Mesenchymal stem cell (in vitro differentiated cells and primary cell): ENCODE measurements at regions not wholly inside any gene's neighbourhood (a gene's known extent, or its start where the extent isn't known, plus 50 kb on each side); places are given as distances from the start of the nearest gene placed in this dataset.

Experiments used
- DNase-seq: peaks from one replicate; pipeline ENCODE4 v3.0.0-alpha.2; 2013
- H2AFZ ChIP-seq: one replicate; pipeline ENCODE4 v1.6.1; 2013; ENCODE audit warnings: low read depth, mild to moderate bottlenecking, control low read depth, inconsistent platforms, low read length, moderate library complexity
- H2AK5ac ChIP-seq: 2 replicates; pipeline ENCODE4 v1.6.1; 2013; ENCODE audit warnings: low read length, moderate library complexity, mild to moderate bottlenecking, inconsistent platforms; ENCODE audit not compliant: severe bottlenecking
- H2BK120ac ChIP-seq: one replicate; pipeline ENCODE4 v1.6.1; 2013; ENCODE audit warnings: low read depth, mild to moderate bottlenecking, inconsistent platforms, low read length, moderate library complexity
- H2BK12ac ChIP-seq, 2 experiments: one replicate each; pipeline ENCODE4 v1.6.1; 2013; ENCODE audit warnings: inconsistent platforms in 2 of 2, low read length in 2 of 2, mild to moderate bottlenecking in 2 of 2, moderate library complexity in 2 of 2, control low read depth in 1 of 2
- H2BK15ac ChIP-seq: one replicate; pipeline ENCODE4 v1.6.1; 2013; ENCODE audit warnings: mild to moderate bottlenecking, low read depth, inconsistent platforms; ENCODE audit not compliant: poor library complexity, severe bottlenecking
- H2BK5ac ChIP-seq: 2 replicates; pipeline ENCODE4 v1.6.1; 2013; ENCODE audit warnings: low read depth, mild to moderate bottlenecking, low read length, control low read depth, inconsistent platforms; ENCODE audit not compliant: poor library complexity, severe bottlenecking
- H3K14ac ChIP-seq, 2 experiments: one replicate each; pipeline ENCODE4 v1.6.1; 2013; ENCODE audit warnings: inconsistent platforms in 2 of 2, low read length in 2 of 2, control low read depth in 1 of 2, mild to moderate bottlenecking in 1 of 2, moderate library complexity in 1 of 2
- H3K18ac ChIP-seq, 2 experiments: one replicate each; pipeline ENCODE4 v1.6.1; 2013; ENCODE audit warnings: inconsistent platforms in 2 of 2, low read length in 2 of 2, control low read depth in 1 of 2, low read depth in 1 of 2, mild to moderate bottlenecking in 1 of 2
- H3K23ac ChIP-seq, 2 experiments: one replicate each; pipeline ENCODE4 v1.6.1; 2013; ENCODE audit warnings: inconsistent platforms in 2 of 2, low read length in 2 of 2, mild to moderate bottlenecking in 2 of 2, moderate library complexity in 2 of 2, control low read depth in 1 of 2
- H3K27ac ChIP-seq: 2 replicates; pipeline ENCODE4 v1.5.1; 2013; ENCODE audit warnings: mild to moderate bottlenecking, moderate library complexity, low read length, control low read depth, inconsistent platforms; ENCODE audit not compliant: poor library complexity, severe bottlenecking
- H3K27me3 ChIP-seq, 2 experiments: 2 replicates each; pipeline versions ENCODE4 v1.6.1 to v1.7.0; 2013; ENCODE audit warnings: low read length in 2 of 2, mild to moderate bottlenecking in 2 of 2, moderate library complexity in 2 of 2, control low read depth in 1 of 2, inconsistent platforms in 1 of 2; ENCODE audit not compliant: control insufficient read depth in 1 of 2, insufficient read depth in 1 of 2
- H3K36me3 ChIP-seq, 2 experiments: 2 replicates each; pipeline versions ENCODE4 v1.6.1 to v1.7.0; 2013; ENCODE audit warnings: low read length in 2 of 2, control low read depth in 1 of 2, inconsistent platforms in 1 of 2, low read depth in 1 of 2, mild to moderate bottlenecking in 1 of 2; ENCODE audit not compliant: insufficient read depth in 2 of 2, control insufficient read depth in 1 of 2
- H3K4ac ChIP-seq, 2 experiments: one replicate each; pipeline ENCODE4 v1.6.1; 2013; ENCODE audit warnings: inconsistent platforms in 2 of 2, low read length in 2 of 2, mild to moderate bottlenecking in 2 of 2, moderate library complexity in 2 of 2, control low read depth in 1 of 2, low read depth in 1 of 2
- H3K4me1 ChIP-seq: 2 replicates; pipeline ENCODE4 v1.6.1; 2013; ENCODE audit warnings: low read depth, low read length, control low read depth; ENCODE audit not compliant: control insufficient read depth, insufficient read depth
- H3K4me2 ChIP-seq: 2 replicates; pipeline ENCODE4 v1.6.1; 2013; ENCODE audit warnings: low read length, mild to moderate bottlenecking, inconsistent platforms; ENCODE audit not compliant: poor library complexity, severe bottlenecking
- H3K4me3 ChIP-seq, 2 experiments: 2 replicates each; pipeline versions ENCODE4 v1.5.1 to v1.7.0; 2013; ENCODE audit warnings: low read length in 2 of 2, mild to moderate bottlenecking in 2 of 2, control low read depth in 1 of 2, low read depth in 1 of 2; ENCODE audit not compliant: insufficient read depth in 1 of 2
- H3K79me1 ChIP-seq: replicated peaks from 2 replicates; pipeline ENCODE4 v1.6.1; 2013; ENCODE audit warnings: mild to moderate bottlenecking, control low read depth, low read length, inconsistent platforms; ENCODE audit not compliant: poor library complexity, severe bottlenecking
- H3K9ac ChIP-seq: 2 replicates; pipeline ENCODE4 v1.7.0; 2013; ENCODE audit warnings: mild to moderate bottlenecking, low read length, moderate library complexity
- H3K9me3 ChIP-seq: 2 replicates; pipeline ENCODE4 v1.7.0; 2013; ENCODE audit warnings: mild to moderate bottlenecking, low read length; ENCODE audit not compliant: control insufficient read depth
- H4K8ac ChIP-seq: one replicate; pipeline ENCODE4 v1.6.1; 2013; ENCODE audit warnings: inconsistent platforms, mild to moderate bottlenecking, low read length, moderate library complexity
- H4K91ac ChIP-seq: one replicate; pipeline ENCODE4 v1.6.1; 2013; ENCODE audit warnings: mild to moderate bottlenecking, low read length, inconsistent platforms
- WGBS: methylation state at CpG from one replicate; pipeline ENCODE4 v1.1.7; 2013; ENCODE audit warnings: mixed read lengths; 5-methylcytosine and 5-hydroxymethylcytosine counted together

- Histone ChIP-seq H2BK12ac (no peak overlapping the region), H3K4me2 (no peak overlapping the region), H3K9me3 (no peaks in the 10 kb centered on the region), H2BK15ac (no peak overlapping the region), H2BK120ac (no peak overlapping the region), H3K36me3 (no peaks in the 10 kb centered on the region), H3K27ac (no peak overlapping the region), H3K27me3 (no peaks in the 10 kb centered on the region), H4K91ac (no peak overlapping the region), H3K14ac (no peak overlapping the region), H2BK5ac (no peak overlapping the region), H2AK5ac (no peak overlapping the region), H3K4me1 (no peaks in the 10 kb centered on the region), H3K4ac (no peak overlapping the region), H3K79me1 (no peaks in the 10 kb centered on the region), H2AFZ (no peak overlapping the region), H3K9ac (no peak overlapping the region), H3K23ac (no peak overlapping the region), H3K4me3 (no peak overlapping the region), H4K8ac (no peak overlapping the region), H3K18ac (no peak overlapping the region)
- no CpG with 5 or more reads among the region's 1 CpG for WGBS
- DNase-seq = no peak
Measured at GRCh38 chr2:196565106-196565765, 74.3 kb upstream of the CCDC150 start.

- no peak overlapping the region for H3K18ac ChIP-seq
- no peak overlapping the region for H4K91ac ChIP-seq
- 83% methylated on average over 2 of the region's 6 CpGs for WGBS
Measured at GRCh38 chr2:196565982-196566381, 73.5 kb upstream of the CCDC150 start.

GRCh38 chr2:196566961-196567666, 72.4 kb upstream of the CCDC150 start:
- Histone ChIP-seq H3K27me3 (no peaks in the 10 kb centered on the region), H2BK5ac (no peak overlapping the region), H2BK12ac (no peak overlapping the region), H3K36me3 (no peaks in the 10 kb centered on the region), H3K4me2 (no peak overlapping the region), H3K4me1 (no peaks in the 10 kb centered on the region), H3K9me3 (no peaks in the 10 kb centered on the region), H3K14ac (no peak overlapping the region), H4K8ac (no peak overlapping the region), H2AK5ac (no peak overlapping the region), H3K27ac (no peak overlapping the region), H3K9ac (no peak overlapping the region), H3K79me1 (no peaks in the 10 kb centered on the region), H3K4me3 (no peak overlapping the region), H3K4ac (no peak overlapping the region), H3K23ac (no peak overlapping the region), H2BK15ac (no peak overlapping the region), H4K91ac (no peak overlapping the region), H3K18ac (no peak overlapping the region), H2BK120ac (no peak overlapping the region), H2AFZ (no peak overlapping the region)
- DNase-seq = no peak
- WGBS = 77% methylated on average over 1 of the region's 4 CpGs

More at GRCh38 chr2:196565982-196566381, 73.5 kb upstream of the CCDC150 start:
- H2AK5ac ChIP-seq = no peak overlapping the region
- H2BK5ac ChIP-seq = no peak overlapping the region
- H3K27me3 ChIP-seq = no peaks in the 10 kb centered on the region
- H3K4ac ChIP-seq = no peak overlapping the region
- no peak for DNase-seq
- no peak overlapping the region for H3K9ac ChIP-seq
- H2BK12ac ChIP-seq = no peak overlapping the region
- H2BK15ac ChIP-seq = no peak overlapping the region
- H3K79me1 ChIP-seq = no peaks in the 10 kb centered on the region
- H3K4me1 ChIP-seq = no peaks in the 10 kb centered on the region
- no peak overlapping the region for H3K23ac ChIP-seq
- no peak overlapping the region for H3K14ac ChIP-seq
- H3K9me3 ChIP-seq = no peaks in the 10 kb centered on the region
- no peak overlapping the region for H2AFZ ChIP-seq
- no peak overlapping the region for H3K4me2 ChIP-seq
- H3K36me3 ChIP-seq = no peaks in the 10 kb centered on the region
- no peak overlapping the region for H3K27ac ChIP-seq
- no peak overlapping the region for H4K8ac ChIP-seq
- no peak overlapping the region for H2BK120ac ChIP-seq
- no peak overlapping the region for H3K4me3 ChIP-seq

GRCh38 chr2:196568506-196568905, 71.0 kb upstream of the CCDC150 start:
- 96% methylated on average over 5 of the region's 6 CpGs for WGBS
- Histone ChIP-seq H2BK5ac (no peak overlapping the region), H3K4ac (no peak overlapping the region), H4K91ac (no peak overlapping the region), H3K23ac (no peak overlapping the region), H3K14ac (no peak overlapping the region), H2AK5ac (no peak overlapping the region), H3K4me3 (no peak overlapping the region), H4K8ac (no peak overlapping the region), H3K27ac (no peak overlapping the region), H2BK120ac (no peak overlapping the region), H3K27me3 (no peaks in the 10 kb centered on the region), H3K18ac (no peak overlapping the region), H3K9ac (no peak overlapping the region), H3K4me2 (no peak overlapping the region), H3K79me1 (no peaks in the 10 kb centered on the region), H3K9me3 (no peaks in the 10 kb centered on the region), H2AFZ (no peak overlapping the region), H2BK15ac (no peak overlapping the region), H3K4me1 (no peaks in the 10 kb centered on the region), H2BK12ac (no peak overlapping the region), H3K36me3 (no peaks in the 10 kb centered on the region)
- DNase-seq = no peak
